IMR-90 (cell line): ENCODE measurements at regions not wholly inside any gene's neighbourhood (a gene's known extent, or its start where the extent isn't known, plus 50 kb on each side); places are given as distances from the start of the nearest gene placed in this dataset.

ENCODE experiments used
- ATAC-seq: fragments of 200-7000 bp; cut with Tn5 transposase; 2 replicates; pipeline ENCODE4 v1.9.1; 2020; ENCODE audit warnings: low read depth, mild to moderate bottlenecking, moderate library complexity
- BruUV-seq: library from RNA; stranded (reverse); fragments of 400-500 nt; replicated peaks from 2 replicates; lab custom pipeline; 2021; lab: Mats Ljungman, UMichigan
- CTCF ChIA-PET: fragments of 300-600 bp; formaldehyde crosslinking; extraction: SDS; loops from one replicate; lab custom pipeline; 2021; ENCODE audit warnings: antibody characterized with exemption; lab: Yijun Ruan, JAX
- POLR2A ChIA-PET: fragments of 300-600 bp; sonication (Branson Sonifier 250); formaldehyde crosslinking; loops from one replicate; lab custom pipeline; 2022; ENCODE audit warnings: antibody characterized with exemption; ENCODE audit not compliant: unreplicated experiment; lab: Charles Lee
- DNase-seq: peaks from one replicate; pipeline ENCODE4 v3.0.0; 2013
- H2AFZ ChIP-seq: replicated peaks from 2 replicates; pipeline ENCODE3; 2013; ENCODE audit warnings: low read length, mild to moderate bottlenecking; ENCODE audit not compliant: poor library complexity
- H2AK5ac ChIP-seq: 2 replicates; pipeline ENCODE4 v1.6.1; 2013; ENCODE audit warnings: low read depth, low read length, inconsistent platforms
- H2AK9ac ChIP-seq: replicated peaks from 2 replicates; pipeline ENCODE3; 2013; ENCODE audit warnings: mild to moderate bottlenecking, low read depth, low read length, moderate library complexity; ENCODE audit not compliant: poor library complexity
- H2BK120ac ChIP-seq: 2 replicates; pipeline ENCODE4 v1.6.1; 2013; ENCODE audit warnings: low read depth, low read length, inconsistent platforms
- H2BK15ac ChIP-seq: 3 replicates; pipeline ENCODE4 v1.6.1; 2013; ENCODE audit warnings: low read depth, low read length, inconsistent platforms
- H2BK20ac ChIP-seq: 2 replicates; pipeline ENCODE4 v1.6.1; 2013; ENCODE audit warnings: low read depth, mild to moderate bottlenecking, inconsistent platforms, low read length, moderate library complexity
- H2BK5ac ChIP-seq: 2 replicates; pipeline ENCODE4 v1.6.1; 2013; ENCODE audit warnings: mild to moderate bottlenecking, low read depth, low read length, inconsistent platforms; ENCODE audit not compliant: poor library complexity, severe bottlenecking
- H3K14ac ChIP-seq: replicated peaks from 2 replicates; pipeline ENCODE4 v1.6.1; 2013; ENCODE audit warnings: low read depth, low read length, inconsistent platforms
- H3K18ac ChIP-seq: 2 replicates; pipeline ENCODE4 v1.6.1; 2013; ENCODE audit warnings: low read depth, low read length, control low read depth
- H3K23ac ChIP-seq: 2 replicates; pipeline ENCODE4 v1.6.1; 2013; ENCODE audit warnings: low read depth, low read length, inconsistent platforms
- H3K27ac ChIP-seq: 2 replicates; pipeline ENCODE4 v1.5.1; 2013; ENCODE audit warnings: mild to moderate bottlenecking, control low read depth, low read length; ENCODE audit not compliant: insufficient read depth
- H3K27me3 ChIP-seq: 2 replicates; pipeline ENCODE4 v1.6.1; 2013; ENCODE audit warnings: low read length; ENCODE audit not compliant: control insufficient read depth, insufficient read depth
- H3K36me3 ChIP-seq: 2 replicates; pipeline ENCODE4 v1.6.1; 2013; ENCODE audit warnings: low read length, mixed read lengths; ENCODE audit not compliant: control insufficient read depth, insufficient read depth
- H3K4ac ChIP-seq: 2 replicates; pipeline ENCODE4 v1.6.1; 2013; ENCODE audit warnings: low read depth, low read length, inconsistent platforms
- H3K4me1 ChIP-seq: 2 replicates; pipeline ENCODE4 v1.6.1; 2013; ENCODE audit warnings: low read length, mixed read lengths; ENCODE audit not compliant: control insufficient read depth, insufficient read depth
- H3K4me2 ChIP-seq: 2 replicates; pipeline ENCODE4 v1.6.1; 2013; ENCODE audit warnings: low read depth, mild to moderate bottlenecking, control low read depth, low read length, moderate library complexity
- H3K4me3 ChIP-seq: 2 replicates; pipeline ENCODE4 v1.5.1; 2013; ENCODE audit warnings: low read depth, mild to moderate bottlenecking, control low read depth, low read length, moderate library complexity; ENCODE audit not compliant: insufficient read depth
- H3K56ac ChIP-seq: 2 replicates; pipeline ENCODE4 v1.6.1; 2013; ENCODE audit warnings: low read length, inconsistent platforms; ENCODE audit not compliant: insufficient read depth; ENCODE audit errors: extremely low read depth
- H3K79me1 ChIP-seq, 2 experiments: 2 replicates each; pipeline ENCODE4 v1.6.1; 2013; ENCODE audit warnings: low read length in 2 of 2, inconsistent platforms in 1 of 2, low read depth in 1 of 2
- H3K9ac ChIP-seq: 2 replicates; pipeline ENCODE4 v1.6.1; 2013; ENCODE audit warnings: low read depth, low read length, control low read depth
- H3K9me1 ChIP-seq: 2 replicates; pipeline ENCODE4 v1.6.1; 2013; ENCODE audit warnings: low read length, inconsistent platforms; ENCODE audit not compliant: insufficient read depth
- H3K9me3 ChIP-seq: 2 replicates; pipeline ENCODE4 v1.6.1; 2013; ENCODE audit warnings: low read length; ENCODE audit not compliant: control insufficient read depth, insufficient read depth
- H4K20me1 ChIP-seq: 2 replicates; pipeline ENCODE4 v1.6.1; 2013; ENCODE audit warnings: low read length, inconsistent platforms; ENCODE audit not compliant: insufficient read depth
- H4K5ac ChIP-seq: 2 replicates; pipeline ENCODE4 v1.6.1; 2013; ENCODE audit warnings: mild to moderate bottlenecking, low read depth, low read length, control low read depth
- H4K8ac ChIP-seq, 2 experiments: 2 replicates each; pipeline ENCODE4 v1.6.1; 2013; ENCODE audit warnings: low read depth in 2 of 2, low read length in 2 of 2, control low read depth in 1 of 2, inconsistent platforms in 1 of 2
- H4K91ac ChIP-seq: 2 replicates; pipeline ENCODE4 v1.6.1; 2013; ENCODE audit warnings: low read depth, low read length, inconsistent platforms; ENCODE audit not compliant: insufficient read depth
- FOS ChIP-seq: fragments of 150-350 bp; IDR thresholded peaks from 2 replicates; pipeline ENCODE4 v1.6.1; 2016; ENCODE audit warnings: low read depth, low read length
- MAZ ChIP-seq: IDR thresholded peaks from 2 replicates; pipeline ENCODE4 v1.6.1; 2012; ENCODE audit warnings: low read depth, mild to moderate bottlenecking, low read length, improper control_type of control experiment, moderate library complexity, borderline replicate concordance
- MXI1 ChIP-seq: IDR thresholded peaks from 2 replicates; pipeline ENCODE4 v1.6.1; 2012; ENCODE audit warnings: low read depth, mild to moderate bottlenecking, low read length, moderate library complexity, borderline replicate concordance
- NFE2L2 ChIP-seq: fragments of 150-350 bp; IDR thresholded peaks from 2 replicates; pipeline ENCODE4 v1.6.1; 2016; ENCODE audit warnings: low read depth, mild to moderate bottlenecking, low read length
- WGBS, 2 experiments: methylation state at CpG; one replicate each; pipeline versions ENCODE4 v1.1.5 to v1.1.7; 2013; ENCODE audit warnings: missing lambda C conversion rate in 2 of 2; ENCODE audit not compliant: insufficient read length in 1 of 2; ENCODE audit errors: extremely low coverage in 2 of 2; 5-methylcytosine and 5-hydroxymethylcytosine counted together
- dilution Hi-C: fragments of 300-500 bp; cut with HindIII; formaldehyde crosslinking; loops from one replicate; pipeline ENCODE4 v1.14.3; 2018; ENCODE audit warnings: low sequenced_read_pairs; ENCODE audit not compliant: unreplicated experiment
- in situ Hi-C: fragments of 300-500 bp; cut with MboI; formaldehyde crosslinking; loops from 3 replicates; pipeline ENCODE4 v1.14.3; 2019; ENCODE audit warnings: low sequenced_read_pairs, inconsistent platforms, mixed read lengths
- intact Hi-C: fragments of 100-400 bp; cut with micrococcal nuclease; formaldehyde crosslinking; loops from 2 replicates; pipeline ENCODE4 v1.10.0; 2022

- peak; percentile 70; the same call in 1 of the 2 replicates for TF ChIP-seq MAZ
Measured at GRCh38 chr6:44630125-44631028, 242.9 kb downstream of the CDC5L start (continued).

GRCh38 chr6:44631968-44632367 lies 244.5 kb downstream of the CDC5L start:
- Histone ChIP-seq H3K36me3 (no peaks in the 10 kb centered on the region), H3K4ac (no peak overlapping the region), H3K9ac (no peak overlapping the region), H3K4me2 (no peak overlapping the region), H4K91ac (no peak overlapping the region), H4K8ac (no peak overlapping the region), H3K14ac (no peak overlapping the region), H2BK15ac (no peak overlapping the region), H4K5ac (no peak overlapping the region), H2AK9ac (no peak overlapping the region), H2AK5ac (no peak overlapping the region), H3K79me1 (no peaks in the 10 kb centered on the region), H3K27me3 (peaks cover 32% of the 10 kb centered on the region), H3K23ac (no peak overlapping the region), H2BK5ac (no peak overlapping the region), H3K4me3 (no peak overlapping the region), H3K9me3 (no peaks in the 10 kb centered on the region), H3K56ac (no peak overlapping the region), H3K27ac (no peak overlapping the region), H2BK20ac (no peak overlapping the region), H3K9me1 (no peaks in the 10 kb centered on the region), H4K20me1 (no peaks in the 10 kb centered on the region), H3K18ac (no peak overlapping the region), H2BK120ac (no peak overlapping the region), H2AFZ (no peak overlapping the region), H3K4me1 (no peaks in the 10 kb centered on the region)
- in situ Hi-C loops (no loop called here), intact Hi-C loops (loop anchor here (2.0 to 5.0 kb wide), 2 partner anchors 155 to 787 kb away; no protein-coding TSS in a partner anchor), dilution Hi-C loops (no loop called here)
- ChIA-PET POLR2A (no interaction called here), CTCF (interaction anchor here (0.9 to 2.4 kb wide), 3 partner anchors 142 to 1291 kb away, joined by 3 to 18 read pairs (median 5); no protein-coding TSS in a partner anchor)
- DNase-seq (no peak), ATAC-seq (no peak)
- WGBS, 2 experiments = 20% methylated on average over 1 of the region's 6 CpGs; no CpG with 5 or more reads in 1 of the 2 experiments
- TF ChIP-seq MXI1 (no peak), FOS (no peak), NFE2L2 (no peak)
- BruUV-seq = no TSS peak
